ENCODE measurements at regions not wholly inside any gene's neighbourhood (a gene's known extent, or its start where the extent isn't known, plus 50 kb on each side); places are given as distances from the start of the nearest gene placed in this dataset.

DNA sequence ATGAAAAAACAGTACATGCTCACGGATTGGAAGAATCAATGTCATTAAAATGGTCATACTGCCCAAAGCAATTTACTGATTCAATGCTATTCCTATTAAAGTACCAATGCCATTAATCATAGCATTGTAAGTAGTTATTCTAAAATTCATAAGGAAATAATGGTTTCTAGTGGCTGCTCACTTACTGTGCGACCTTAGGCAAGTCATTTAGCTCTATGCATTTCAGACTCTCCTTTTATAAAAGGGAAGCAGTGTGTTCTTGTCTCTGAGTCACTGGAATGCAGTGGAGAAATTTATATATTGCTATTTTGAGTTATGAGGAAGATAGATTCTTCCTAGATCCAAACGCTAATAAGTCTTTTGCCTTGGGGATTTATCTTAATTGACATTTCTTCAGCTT is 174.8 kb downstream of the KCNA4 start:
- Mint-ChIP-seq H3K9me3 (ENCODE audit: unreplicated experiment) (no peaks in the 10 kb centered on the region), H3K27ac (ENCODE audit: unreplicated experiment) (no peak overlapping the region), H3K4me3 (ENCODE audit: unreplicated experiment) (no peak overlapping the region), H3K4me1 (ENCODE audit: low read depth, unreplicated experiment) (no peaks in the 10 kb centered on the region), H3K27me3 (ENCODE audit: unreplicated experiment) (no peaks in the 10 kb centered on the region), H3K36me3 (ENCODE audit: unreplicated experiment) (no peaks in the 10 kb centered on the region)
- TF ChIP-seq, protein P1, sequence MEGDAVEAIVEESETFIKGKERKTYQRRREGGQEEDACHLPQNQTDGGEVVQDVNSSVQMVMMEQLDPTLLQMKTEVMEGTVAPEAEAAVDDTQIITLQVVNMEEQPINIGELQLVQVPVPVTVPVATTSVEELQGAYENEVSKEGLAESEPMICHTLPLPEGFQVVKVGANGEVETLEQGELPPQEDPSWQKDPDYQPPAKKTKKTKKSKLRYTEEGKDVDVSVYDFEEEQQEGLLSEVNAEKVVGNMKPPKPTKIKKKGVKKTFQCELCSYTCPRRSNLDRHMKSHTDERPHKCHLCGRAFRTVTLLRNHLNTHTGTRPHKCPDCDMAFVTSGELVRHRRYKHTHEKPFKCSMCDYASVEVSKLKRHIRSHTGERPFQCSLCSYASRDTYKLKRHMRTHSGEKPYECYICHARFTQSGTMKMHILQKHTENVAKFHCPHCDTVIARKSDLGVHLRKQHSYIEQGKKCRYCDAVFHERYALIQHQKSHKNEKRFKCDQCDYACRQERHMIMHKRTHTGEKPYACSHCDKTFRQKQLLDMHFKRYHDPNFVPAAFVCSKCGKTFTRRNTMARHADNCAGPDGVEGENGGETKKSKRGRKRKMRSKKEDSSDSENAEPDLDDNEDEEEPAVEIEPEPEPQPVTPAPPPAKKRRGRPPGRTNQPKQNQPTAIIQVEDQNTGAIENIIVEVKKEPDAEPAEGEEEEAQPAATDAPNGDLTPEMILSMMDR (IDR thresholded peaks at IDR 0.05; ENCODE audit: partially characterized antibody, unreplicated experiment) = no peak
- no peak for DNase-seq

GRCh38 chr11:29826878-29827277 is 190.0 kb downstream of the KCNA4 start:
- Mint-ChIP-seq H3K4me3 (ENCODE audit: unreplicated experiment) (no peak overlapping the region), H3K9me3 (ENCODE audit: unreplicated experiment) (peaks cover 1% of the 10 kb centered on the region), H3K4me1 (ENCODE audit: low read depth, unreplicated experiment) (no peaks in the 10 kb centered on the region), H3K36me3 (ENCODE audit: unreplicated experiment) (no peaks in the 10 kb centered on the region), H3K27ac (ENCODE audit: unreplicated experiment) (no peak overlapping the region), H3K27me3 (ENCODE audit: unreplicated experiment) (peaks cover 2% of the 10 kb centered on the region)
- no peak for DNase-seq
- TF ChIP-seq, protein P1 (IDR thresholded peaks at IDR 0.05; ENCODE audit: partially characterized antibody, unreplicated experiment) = no peak

DNA sequence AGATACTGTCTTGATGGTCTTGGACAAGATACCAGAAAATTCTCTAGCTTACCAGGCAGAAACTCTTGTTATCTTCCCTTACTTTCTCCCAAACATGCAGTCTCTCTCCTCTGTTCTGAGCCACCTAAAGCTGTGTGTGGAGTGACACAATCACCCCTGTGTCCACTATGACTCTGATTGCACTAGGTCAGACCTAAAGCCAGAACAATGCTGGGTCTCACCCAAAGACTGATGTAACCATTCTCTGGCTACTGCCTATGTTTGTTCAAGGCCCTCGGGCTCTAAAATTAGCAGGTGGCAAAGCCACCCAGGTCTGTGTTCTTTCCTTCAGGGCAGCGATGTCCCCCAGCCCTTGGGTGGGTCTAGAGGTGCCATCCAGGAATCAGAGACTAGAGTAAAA is 200.5 kb downstream of the KCNA4 start:
- H3K4me3 Mint-ChIP-seq (ENCODE audit: unreplicated experiment) = no peak overlapping the region
- H3K4me1 Mint-ChIP-seq (ENCODE audit: low read depth, unreplicated experiment) = no peaks in the 10 kb centered on the region
- no peak overlapping the region for H3K27ac Mint-ChIP-seq (ENCODE audit: unreplicated experiment)
- no peaks in the 10 kb centered on the region for H3K36me3 Mint-ChIP-seq (ENCODE audit: unreplicated experiment)
- TF ChIP-seq, protein P1 (IDR thresholded peaks at IDR 0.05; ENCODE audit: partially characterized antibody, unreplicated experiment) = no peak
- H3K27me3 Mint-ChIP-seq (ENCODE audit: unreplicated experiment) = no peaks in the 10 kb centered on the region
- no peaks in the 10 kb centered on the region for H3K9me3 Mint-ChIP-seq (ENCODE audit: unreplicated experiment)
- no peak for DNase-seq

DNA sequence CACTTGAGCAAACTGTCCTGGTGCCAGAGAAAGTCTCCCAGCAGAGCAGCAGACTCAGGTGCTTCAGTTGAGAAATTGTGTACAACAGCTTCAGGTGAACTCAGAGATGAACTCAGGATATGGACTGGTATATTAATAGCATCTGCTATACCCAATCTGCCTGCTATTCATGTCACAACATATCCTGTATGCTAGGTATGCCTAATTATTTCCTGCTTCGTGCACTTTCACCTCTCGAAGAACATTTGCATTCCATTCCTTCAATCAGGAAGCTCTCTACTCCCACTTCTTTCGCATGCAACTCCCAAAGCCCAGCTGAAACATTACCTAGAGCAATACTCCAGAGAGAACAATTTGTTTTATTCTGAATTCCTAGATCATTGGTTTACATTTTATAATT is 207.7 kb downstream of the KCNA4 start:
- Mint-ChIP-seq H3K4me3 (ENCODE audit: unreplicated experiment) (no peak overlapping the region), H3K36me3 (ENCODE audit: unreplicated experiment) (no peaks in the 10 kb centered on the region), H3K27ac (ENCODE audit: unreplicated experiment) (no peak overlapping the region), H3K4me1 (ENCODE audit: low read depth, unreplicated experiment) (no peaks in the 10 kb centered on the region), H3K27me3 (ENCODE audit: unreplicated experiment) (no peaks in the 10 kb centered on the region), H3K9me3 (ENCODE audit: unreplicated experiment) (no peaks in the 10 kb centered on the region)
- TF ChIP-seq, protein P1 (IDR thresholded peaks at IDR 0.05; ENCODE audit: partially characterized antibody, unreplicated experiment) = no peak
- DNase-seq = no peak

- no peak overlapping the region for H3K4me3 Mint-ChIP-seq (ENCODE audit: unreplicated experiment)
Observed at GRCh38 chr11:29802522-29802921, 214.3 kb downstream of the KCNA4 start.

More at GRCh38 chr11:29802522-29802921, 214.3 kb downstream of the KCNA4 start:
- DNase-seq = no peak
- H3K27ac Mint-ChIP-seq (ENCODE audit: unreplicated experiment) = no peak overlapping the region
- no peaks in the 10 kb centered on the region for H3K4me1 Mint-ChIP-seq (ENCODE audit: low read depth, unreplicated experiment)
- no peaks in the 10 kb centered on the region for H3K27me3 Mint-ChIP-seq (ENCODE audit: unreplicated experiment)
- TF ChIP-seq, protein P1 (IDR thresholded peaks at IDR 0.05; ENCODE audit: partially characterized antibody, unreplicated experiment) = no peak
- H3K9me3 Mint-ChIP-seq (ENCODE audit: unreplicated experiment) = no peaks in the 10 kb centered on the region
- H3K36me3 Mint-ChIP-seq (ENCODE audit: unreplicated experiment) = no peaks in the 10 kb centered on the region

All from glutamatergic neuron (in vitro differentiated cells).